ENCODE measurements at regions not wholly inside any gene's neighbourhood (a gene's known extent, or its start where the extent isn't known, plus 50 kb on each side); places are given as distances from the start of the nearest gene placed in this dataset.

GRCh38 chr6:144921206-144921975, 636.3 kb downstream of the UTRN start:
- TF ChIP-seq CTCF (IDR thresholded peaks at IDR 0.05; ENCODE audit: low read length) (no peak), EZH2 (IDR thresholded peaks at IDR 0.05; ENCODE audit: borderline replicate concordance, low read length) (no peak)

Measured in OCI-LY1 (cell line).